HepG2 (cell line): ENCODE measurements at regions not wholly inside any gene's neighbourhood (a gene's known extent, or its start where the extent isn't known, plus 50 kb on each side); places are given as distances from the start of the nearest gene placed in this dataset.

ENCODE experiments used
- ATAC-seq: fragments of 200-7000 bp; cut with Tn5 transposase; 3 replicates; pipeline ENCODE4 v1.9.1; 2020; ENCODE audit warnings: mild to moderate bottlenecking, moderate library complexity
- BruUV-seq: library from RNA; stranded (reverse); fragments of 400-500 nt; replicated peaks from 2 replicates; lab custom pipeline; 2021; lab: Mats Ljungman, UMichigan
- CTCF ChIA-PET: fragments of 300-600 bp; formaldehyde crosslinking; extraction: SDS; loops from one replicate; lab custom pipeline; 2021; ENCODE audit warnings: low total read pairs, inconsistent platforms, low intra/inter-chr PET ratio; lab: Yijun Ruan, JAX
- POLR2A ChIA-PET: fragments of 350-600 bp; sonication (Branson Sonifier 250); formaldehyde crosslinking; loops from one replicate; lab custom pipeline; 2020; ENCODE audit warnings: antibody characterized with exemption, inconsistent platforms; lab: Yijun Ruan, JAX
- DNase-seq: peaks from one replicate; pipeline ENCODE4 v3.0.0-alpha.2; 2015; ENCODE audit warnings: low spot score
- FAIRE-seq: peaks from 3 replicates; lab custom pipeline; 2011; peaks lifted over from hg19 to GRCh38; lab: Jason Lieb, UNC
- H2AFZ ChIP-seq: one replicate; pipeline ENCODE4 v1.6.1; 2011; ENCODE audit warnings: low read length, inconsistent platforms
- H3K27ac ChIP-seq: fragments of 300-600 bp; 3 replicates; pipeline ENCODE4 v1.8.0; 2011; ENCODE audit warnings: mixed run types, mild to moderate bottlenecking, mixed read lengths, low read length, inconsistent platforms; ENCODE audit not compliant: insufficient read depth; ENCODE audit errors: extremely low read length
- H3K27me3 ChIP-seq, 2 experiments: fragments of 200-600 bp in 1 of 2; 2 replicates in 1 of 2; 3 replicates in 1 of 2; pipeline versions ENCODE4 v1.6.0 to v1.8.0; 2011; ENCODE audit warnings: low read length in 2 of 2, mild to moderate bottlenecking in 2 of 2, moderate library complexity in 2 of 2, inconsistent platforms in 1 of 2; ENCODE audit not compliant: insufficient read depth in 2 of 2, control insufficient read depth in 1 of 2
- H3K36me3 ChIP-seq, 2 experiments: fragments of 200-600 bp in 1 of 2; replicated peaks in 1 of 2; 2 replicates in 1 of 2; 3 replicates in 1 of 2; pipeline versions ENCODE4 v1.5.1 to v1.8.0; 2011; ENCODE audit warnings: low read length in 2 of 2, inconsistent platforms in 1 of 2; ENCODE audit not compliant: insufficient read depth in 2 of 2, control insufficient read depth in 1 of 2
- H3K4me1 ChIP-seq: 2 replicates; pipeline ENCODE4 v1.5.1; 2012; ENCODE audit warnings: low read length, inconsistent platforms; ENCODE audit not compliant: insufficient read depth
- H3K4me2 ChIP-seq: 2 replicates; pipeline ENCODE4 v1.6.0; 2011; ENCODE audit warnings: low read depth, low read length, inconsistent platforms
- H3K4me3 ChIP-seq, 3 experiments: fragments of 200-600 bp in 1 of 3; sonication (generic), shearing (Covaris generic) in 1 of 3; replicated peaks in 1 of 3; 2 replicates each; pipeline ENCODE4 v1.5.1; 2011 to 2016; ENCODE audit warnings: low read length in 3 of 3, inconsistent platforms in 2 of 3, low read depth in 2 of 3, mild to moderate bottlenecking in 2 of 3, control low read depth in 1 of 3, mixed read lengths in 1 of 3; ENCODE audit not compliant: insufficient read depth in 1 of 3
- H3K79me2 ChIP-seq: one replicate; pipeline ENCODE4 v1.6.1; 2011; ENCODE audit warnings: low read length, inconsistent platforms; ENCODE audit not compliant: insufficient read depth
- H3K9ac ChIP-seq: 2 replicates; pipeline ENCODE4 v1.6.0; 2011; ENCODE audit warnings: mild to moderate bottlenecking, low read depth, low read length, inconsistent platforms; ENCODE audit not compliant: insufficient read depth
- H3K9me3 ChIP-seq: 2 replicates; pipeline ENCODE4 v1.5.1; 2012; ENCODE audit warnings: mild to moderate bottlenecking, low read length
- H4K20me1 ChIP-seq: 2 replicates; pipeline ENCODE4 v1.6.0; 2011; ENCODE audit warnings: inconsistent platforms, mild to moderate bottlenecking, low read length, moderate library complexity; ENCODE audit not compliant: insufficient read depth
- CBX2 ChIP-seq, 2 experiments: fragments of 200-600 bp in 1 of 2; sonication (generic); formaldehyde crosslinking in 1 of 2; IDR thresholded peaks; 2 replicates each; pipeline versions ENCODE4 v1.7.0 to v1.8.1; 2018 to 2022; ENCODE audit warnings: low read depth in 2 of 2, low read length in 1 of 2, mild to moderate bottlenecking in 1 of 2, missing genetic modification reagents in 1 of 2
- HDAC1 ChIP-seq: sonication (generic); formaldehyde crosslinking; IDR thresholded peaks from 2 replicates; pipeline ENCODE4 v1.5.1; 2020; ENCODE audit warnings: mild to moderate bottlenecking, missing genetic modification reagents
- HNRNPLL ChIP-seq: fragments of 200-400 bp; formaldehyde crosslinking; IDR thresholded peaks from 2 replicates; pipeline ENCODE4 v1.6.1; 2017; ENCODE audit warnings: mild to moderate bottlenecking, low read depth, low read length; ENCODE audit not compliant: poor library complexity, severe bottlenecking
- ISL2 ChIP-seq: sonication (generic); formaldehyde crosslinking; IDR thresholded peaks from 2 replicates; pipeline ENCODE4 v1.5.0; 2020; ENCODE audit warnings: missing genetic modification reagents
- SOX13 ChIP-seq, 3 experiments: fragments of 450-650 bp in 1 of 3; sonication (generic) in 1 of 3; formaldehyde crosslinking in 1 of 3; IDR thresholded peaks in 2 of 3; conservative IDR thresholded peaks in 1 of 3; 2 replicates each; pipeline versions ENCODE4 v1.5.0 to v1.6.1; 2016 to 2020; ENCODE audit warnings: antibody characterized with exemption in 1 of 3, mild to moderate bottlenecking in 1 of 3, missing compliant biosample characterization in 1 of 3, missing genetic modification reagents in 1 of 3, moderate library complexity in 1 of 3
- SRY ChIP-seq: sonication (generic); formaldehyde crosslinking; IDR thresholded peaks from 2 replicates; pipeline ENCODE4 v1.8.0; 2022; ENCODE audit warnings: mild to moderate bottlenecking, missing genetic modification reagents
- TFDP1 ChIP-seq: IDR thresholded peaks from 2 replicates; pipeline ENCODE4 v1.6.1; 2016; ENCODE audit warnings: missing compliant biosample characterization, missing genetic modification reagents, borderline replicate concordance
- ZNF468 ChIP-seq: sonication (generic); formaldehyde crosslinking; IDR thresholded peaks from 2 replicates; pipeline ENCODE4 v1.8.0; 2022; ENCODE audit warnings: mild to moderate bottlenecking, moderate library complexity, missing genetic modification reagents
- ZNF550 ChIP-seq: sonication (generic); formaldehyde crosslinking; IDR thresholded peaks from 2 replicates; pipeline ENCODE4 v1.4.0; 2020; ENCODE audit warnings: mild to moderate bottlenecking, missing genetic modification reagents, borderline replicate concordance
- ZNF556 ChIP-seq: sonication (generic); formaldehyde crosslinking; IDR thresholded peaks from 2 replicates; pipeline ENCODE4 v1.4.0; 2020; ENCODE audit warnings: mild to moderate bottlenecking, missing genetic modification reagents, borderline replicate concordance
- ZNF652 ChIP-seq: IDR thresholded peaks from 2 replicates; pipeline ENCODE4 v1.6.1; 2016; ENCODE audit warnings: low read depth, borderline replicate concordance
- ZNF839 ChIP-seq: sonication (generic); formaldehyde crosslinking; IDR thresholded peaks from 2 replicates; pipeline ENCODE4 v1.4.0; 2020; ENCODE audit warnings: missing genetic modification reagents, mild to moderate bottlenecking, borderline replicate concordance
- WGBS: methylation state at CpG from one replicate; pipeline ENCODE4 v1.1.6; 2017; ENCODE audit warnings: low lambda C conversion rate; 5-methylcytosine and 5-hydroxymethylcytosine counted together
- in situ Hi-C: cut with HindIII; loops from 2 replicates; pipeline ENCODE4 v1.10.0; 2017; ENCODE audit warnings: low pct_unique_long_range_greater_than_20kb; ENCODE audit not compliant: extremely low pct_ligation_motif_present
- intact Hi-C: fragments of 100-400 bp; cut with micrococcal nuclease; formaldehyde crosslinking; loops from one replicate; pipeline ENCODE4 v1.10.0; 2022; ENCODE audit not compliant: unreplicated experiment

- BruUV-seq = no TSS peak
- Histone ChIP-seq H3K4me2 (no peak overlapping the region), H3K9ac (no peak overlapping the region), H2AFZ (no peak overlapping the region), H3K79me2 (no peaks in the 10 kb centered on the region), H3K4me3 (no peak overlapping the region), H3K36me3 (no peaks in the 10 kb centered on the region), H3K4me1 (no peaks in the 10 kb centered on the region), H3K9me3 (peaks cover 74% of the 10 kb centered on the region), H3K27ac (no peak overlapping the region), H4K20me1 (no peaks in the 10 kb centered on the region), H3K27me3 (no peaks in the 10 kb centered on the region)
- DNase-seq (no peak), FAIRE-seq (no peak), ATAC-seq (no peak)
- POLR2A ChIA-PET = no interaction called here
- intact Hi-C loops = no loop called here
- in situ Hi-C loops = no loop called here
- TF ChIP-seq SOX13 (IDR thresholded peaks at IDR 0.05) = no peak
- no peak for TF ChIP-seq SOX13 (CRISPR knock-in tag; conservative IDR thresholded peaks at IDR 0.05 in 1 of 2, IDR thresholded peaks at IDR 0.05 in 1 of 2)
- TF ChIP-seq HDAC1 = no peak
- TF ChIP-seq HNRNPLL = no peak
- TF ChIP-seq CBX2 (IDR thresholded peaks at IDR 0.05; ENCODE audit: low read depth, low read length) = no peak
- no peak for TF ChIP-seq CBX2 (CRISPR knock-in tag; IDR thresholded peaks at IDR 0.05; ENCODE audit: low read depth)
- no peak for TF ChIP-seq ZNF839 (CRISPR knock-in tag)
- TF ChIP-seq ZNF556 (CRISPR knock-in tag) = no peak
- TF ChIP-seq SRY (CRISPR knock-in tag) = no peak
- no peak for TF ChIP-seq ZNF550
- no peak for TF ChIP-seq ZNF652
- no peak for TF ChIP-seq ISL2 (CRISPR knock-in tag)
- no peak for TF ChIP-seq TFDP1
- no peak for TF ChIP-seq ZNF468
- CTCF ChIA-PET = no interaction called here
- 12% methylated on average over 5 of the region's 5 CpGs for WGBS
Observed at GRCh38 chr5:162762119-162762518, 675.3 kb upstream of the CCNG1 start.
